NCI-H1105 (cell line): ENCODE measurements at regions not wholly inside any gene's neighbourhood (a gene's known extent, or its start where the extent isn't known, plus 50 kb on each side); places are given as distances from the start of the nearest gene placed in this dataset.
"Not testable (repeated sequence)": the region's sequence is repeated elsewhere in the genome, so short reads cannot be mapped to it uniquely, and the experiment has no call there.

Source experiments
- DNase-seq: peaks from one replicate; lab custom pipeline; 2025; lab: John Stamatoyannopoulos, UW

DNA sequence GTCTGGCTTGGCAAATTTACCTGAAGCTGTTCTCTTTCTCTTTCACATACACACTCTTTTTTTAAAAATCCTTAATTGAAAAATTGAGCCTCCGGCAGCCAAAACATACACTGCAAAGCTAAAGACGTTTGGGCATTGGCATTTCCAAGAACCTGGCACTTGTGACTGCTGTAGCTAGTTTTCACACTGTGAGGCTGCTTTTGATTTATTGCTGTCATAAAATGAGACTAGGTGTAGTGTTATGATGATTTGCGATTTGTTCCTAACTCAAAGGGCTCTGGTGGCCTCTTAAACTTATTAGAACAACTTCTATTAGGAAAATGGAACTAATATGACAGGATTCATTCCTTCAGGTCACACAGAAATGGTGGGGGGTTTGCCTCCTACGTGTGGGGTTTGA lies 377.1 kb upstream of the FAR2 start:
- DNase-seq = no peak

DNA sequence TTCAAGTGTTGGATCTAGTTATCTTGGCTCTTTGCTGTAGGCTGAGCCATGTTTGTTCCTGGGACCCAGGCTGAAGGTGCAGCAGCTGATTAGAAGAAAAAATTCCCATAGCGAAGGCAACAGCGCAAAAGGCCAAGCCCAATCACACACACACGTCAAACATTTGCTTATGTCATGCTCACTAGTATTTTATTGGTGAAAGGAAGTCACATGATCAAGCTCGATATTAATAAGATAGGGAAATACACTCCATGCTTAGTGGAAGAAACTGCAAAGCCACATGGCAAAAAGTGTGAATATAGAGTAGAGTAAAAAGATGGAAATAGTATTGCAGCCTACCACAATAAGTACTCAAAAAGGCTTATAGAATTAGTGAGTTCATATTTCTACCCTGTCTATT lies 373.5 kb upstream of the FAR2 start:
- no peak for DNase-seq

DNA sequence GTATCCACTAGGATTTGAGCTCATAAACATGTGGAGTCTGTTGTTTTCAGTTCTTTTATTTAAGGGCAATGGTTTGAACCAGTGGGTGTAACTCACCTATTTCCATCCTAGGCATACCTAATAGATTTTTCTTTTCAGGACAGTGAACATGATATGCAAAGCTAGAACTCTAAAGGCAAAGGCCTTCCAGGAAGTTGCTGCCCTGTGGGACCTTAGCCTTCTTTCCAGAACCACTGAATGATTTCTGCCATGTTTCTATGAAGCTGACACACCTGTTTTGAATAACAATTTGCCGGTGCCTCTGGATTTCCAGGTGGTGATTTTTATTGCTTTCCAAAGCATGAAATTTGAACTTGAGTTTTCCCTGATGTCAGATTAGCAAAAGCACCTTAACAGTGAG lies 372.9 kb upstream of the FAR2 start:
- DNase-seq = no peak

DNA sequence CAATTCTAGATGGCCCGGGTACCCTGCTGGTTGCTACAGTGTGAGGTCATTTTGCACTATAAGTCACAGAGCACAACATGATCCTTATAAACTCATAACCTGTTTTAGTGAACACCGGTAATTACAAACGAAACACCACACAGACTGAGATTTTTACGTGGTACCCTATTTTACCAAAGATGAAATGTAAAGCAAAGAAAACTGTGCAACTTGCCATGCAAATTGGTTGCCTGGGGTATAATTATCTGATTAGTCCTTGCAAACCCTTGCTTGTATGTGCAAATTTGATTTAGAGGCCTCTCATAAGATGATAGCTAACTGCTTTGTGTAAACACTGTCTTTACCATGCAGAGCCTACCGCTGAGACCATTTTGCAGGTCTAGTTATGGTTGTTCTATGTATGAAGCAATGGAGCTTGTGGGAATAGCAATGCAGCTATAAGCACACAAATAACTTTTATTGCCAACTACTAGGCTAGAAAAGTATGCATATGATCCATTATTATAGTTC lies 372.1 kb upstream of the FAR2 start:
- no peak for DNase-seq

DNA sequence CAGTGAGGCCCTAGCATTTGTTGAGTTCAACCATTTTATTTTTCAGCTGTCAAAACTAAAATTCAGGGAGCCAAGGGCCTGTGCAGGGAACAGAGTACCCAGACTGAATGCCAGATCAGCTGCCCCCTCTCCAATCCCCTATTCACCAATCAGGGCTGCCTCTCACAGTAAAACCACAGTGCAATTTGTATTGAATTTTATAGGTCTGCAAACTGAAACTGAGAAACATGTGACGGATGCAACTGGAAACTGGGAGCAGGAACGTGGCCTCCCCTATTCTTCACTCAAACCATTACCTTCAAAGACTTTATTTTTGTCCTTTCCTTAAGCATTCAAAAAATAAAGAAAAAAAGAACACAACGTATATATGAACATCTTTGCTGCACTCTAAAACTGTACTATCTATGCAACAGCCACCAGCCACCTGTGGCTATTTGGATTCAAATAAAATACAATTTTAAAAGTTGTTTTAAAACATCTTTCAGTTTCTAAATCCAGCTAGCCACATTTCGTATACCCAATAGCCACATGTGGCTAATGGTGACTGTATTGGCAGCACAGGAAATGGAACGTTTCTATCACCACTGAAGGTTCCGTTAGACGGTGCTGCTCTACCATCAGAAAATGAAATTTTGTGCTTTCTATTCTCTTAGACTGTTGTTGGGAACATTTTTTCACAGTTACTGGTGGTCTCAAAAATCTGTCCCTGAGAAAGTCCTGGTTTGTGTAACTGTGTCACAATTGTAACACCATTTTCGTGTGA lies 371.3 kb upstream of the FAR2 start:
- no peak for DNase-seq

DNA sequence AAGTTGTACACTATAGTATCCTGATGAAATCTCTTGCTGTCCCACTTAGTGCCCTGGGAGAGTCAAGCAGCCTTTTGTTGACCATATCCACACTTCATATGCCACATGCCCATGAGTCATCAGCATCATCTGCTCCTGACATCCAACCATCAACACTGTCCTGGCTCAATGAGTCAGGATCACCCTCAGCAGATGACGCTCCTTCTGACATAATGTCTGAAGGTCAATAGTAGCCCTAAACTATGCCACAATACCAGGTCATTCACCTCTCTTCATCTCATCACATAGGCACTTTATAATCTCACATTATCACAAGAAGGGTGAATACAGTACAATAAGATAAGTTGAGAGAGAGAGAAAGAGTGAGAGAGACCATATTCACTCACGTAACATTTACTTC lies 369.0 kb upstream of the FAR2 start:
- DNase-seq = no peak

DNA sequence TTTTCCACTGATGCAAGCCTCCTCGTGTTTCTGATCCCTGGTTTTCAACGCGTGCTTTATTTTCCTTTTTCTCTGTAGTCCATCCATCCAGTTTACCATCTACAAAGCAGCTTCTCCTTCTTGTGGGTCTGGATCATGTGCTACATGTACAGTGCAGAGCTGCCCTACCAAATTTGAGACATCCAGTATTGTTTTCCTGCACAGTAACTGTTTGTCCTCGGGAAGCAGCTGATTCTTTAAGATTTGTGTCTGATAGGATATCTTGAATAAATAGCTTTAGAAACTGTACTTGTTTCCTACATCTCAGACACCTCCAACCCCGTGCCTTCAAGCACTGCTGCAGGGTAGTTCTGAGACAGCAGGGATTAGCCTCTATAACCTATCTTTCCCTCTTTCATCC lies 368.1 kb upstream of the FAR2 start:
- no peak for DNase-seq

DNA sequence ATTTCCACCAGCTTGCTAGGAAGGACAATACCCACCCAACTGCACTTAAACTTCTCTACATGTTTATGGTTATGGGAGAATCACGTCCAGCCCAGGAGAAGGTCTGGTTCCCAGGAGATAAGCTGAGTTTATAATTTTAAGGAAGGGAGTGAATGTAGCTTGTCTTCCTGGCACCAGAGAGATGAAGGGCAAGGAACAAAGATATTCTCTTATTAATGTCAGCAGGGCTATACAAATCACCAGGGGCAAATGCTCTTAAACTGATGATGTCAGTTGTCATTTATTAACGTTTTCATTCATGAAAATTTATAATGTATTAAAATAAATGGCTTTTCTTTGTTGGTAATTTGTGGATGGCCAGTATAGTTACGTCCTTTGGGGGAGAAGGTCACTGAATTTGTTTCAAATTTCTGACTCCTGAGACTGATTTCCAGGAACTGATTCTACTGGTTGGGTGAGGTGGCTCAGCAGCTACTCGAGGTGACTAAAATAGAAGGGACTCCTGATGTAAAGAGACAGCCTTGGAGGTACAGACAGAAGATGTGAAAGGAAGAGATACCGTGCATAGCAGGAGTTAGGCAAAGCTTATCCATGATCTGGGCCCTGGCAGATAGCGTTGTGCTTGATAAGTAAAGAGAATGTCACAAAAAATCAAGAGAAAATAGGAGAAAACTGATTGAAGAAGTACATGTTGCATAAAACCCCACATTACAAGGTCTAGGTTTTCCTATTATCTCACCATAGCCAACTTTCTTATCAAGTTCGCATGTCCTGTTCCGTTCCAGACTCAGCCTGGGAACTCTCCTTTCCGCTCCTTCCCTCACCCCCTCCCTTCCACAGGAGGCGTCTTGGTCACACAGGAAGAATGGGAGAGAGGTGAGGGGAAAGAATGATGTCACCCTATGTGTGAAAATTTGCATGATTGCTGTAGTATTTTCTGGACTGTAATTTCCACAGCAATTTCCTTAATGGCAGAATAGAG lies 367.1 kb upstream of the FAR2 start:
- DNase-seq = no peak

DNA sequence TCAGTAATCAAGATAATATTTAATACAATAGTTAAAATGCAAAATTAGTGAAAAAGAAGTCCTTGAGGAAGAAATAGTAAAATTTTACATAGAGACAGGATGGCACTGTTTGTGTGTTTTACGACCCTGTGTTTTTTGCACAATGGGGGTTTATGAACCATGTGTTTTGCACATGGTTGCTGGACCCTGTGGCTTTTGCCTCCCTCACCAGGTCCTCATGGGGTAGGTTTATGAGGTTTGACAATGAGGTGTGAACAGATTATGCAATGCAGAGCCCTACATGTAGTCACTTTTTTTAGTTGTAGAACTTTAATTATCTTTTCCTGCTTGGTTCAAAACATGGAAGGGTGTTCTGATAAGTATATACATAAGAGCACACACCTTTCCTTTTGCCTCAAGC lies 366.3 kb upstream of the FAR2 start:
- no peak for DNase-seq

DNA sequence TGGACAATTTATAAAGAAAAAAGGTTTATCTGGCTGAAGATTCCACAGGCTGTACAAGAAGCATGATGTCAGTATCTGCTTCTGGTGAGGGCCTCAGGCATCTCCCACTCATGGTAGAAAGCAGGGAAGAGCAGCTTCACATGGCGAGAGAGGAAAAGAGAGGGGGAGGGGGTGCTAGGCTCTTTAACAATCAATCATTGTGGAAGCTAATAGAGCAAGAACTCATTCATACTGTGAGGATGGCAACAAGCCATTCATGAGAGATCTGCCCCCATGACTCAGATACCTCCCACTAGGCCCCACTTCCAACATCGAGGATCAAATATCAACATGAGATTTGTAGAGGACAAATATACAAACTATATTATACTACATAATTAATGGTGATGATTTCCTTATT lies 361.9 kb upstream of the FAR2 start:
- DNase-seq = no peak

DNA sequence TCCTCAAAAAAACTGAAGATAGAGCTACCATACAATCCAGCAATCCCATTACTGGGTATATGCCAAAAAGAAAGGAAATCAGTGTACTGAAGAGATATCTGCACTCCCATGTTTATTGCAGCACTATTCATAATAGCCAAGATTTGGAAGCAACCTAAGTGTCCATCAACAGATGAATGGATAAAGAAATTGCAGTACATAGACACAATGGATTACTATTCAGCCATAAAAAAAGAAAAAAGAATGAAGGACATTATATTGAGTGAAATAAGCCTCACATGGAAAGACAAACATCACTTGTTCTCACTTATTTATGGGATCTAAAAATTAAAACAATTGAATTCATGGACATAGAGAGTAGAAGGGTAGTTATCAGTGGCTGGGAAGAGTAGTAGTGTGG lies 360.8 kb upstream of the FAR2 start:
- not testable (repeated sequence) for DNase-seq

DNA sequence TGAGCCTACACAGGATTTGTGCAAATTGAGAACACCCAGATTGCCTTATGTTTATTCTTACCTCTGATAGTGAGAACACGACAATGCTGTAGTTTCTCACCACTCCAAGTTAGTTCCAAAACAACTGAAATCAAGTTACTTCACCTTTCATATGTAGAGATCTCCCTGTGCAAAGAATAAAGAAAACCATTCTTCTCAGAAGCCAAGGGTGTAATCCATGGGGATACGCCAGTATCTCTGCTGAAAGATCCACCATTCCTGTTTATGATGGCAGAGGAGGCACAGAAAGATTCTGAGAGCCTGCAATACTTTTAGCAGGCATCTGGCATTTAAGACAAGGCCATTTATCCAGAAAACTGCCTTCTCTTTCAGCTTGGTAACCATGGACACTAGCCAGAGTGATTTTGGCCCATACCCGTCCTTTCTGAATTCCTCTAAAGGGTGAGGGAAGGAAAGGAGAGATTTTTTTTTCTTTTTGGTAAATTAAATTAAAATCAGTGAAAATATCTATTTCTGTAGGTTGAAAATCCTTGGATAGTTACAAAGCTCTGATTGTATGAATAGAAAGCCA lies 355.4 kb upstream of the FAR2 start:
- DNase-seq = no peak

DNA sequence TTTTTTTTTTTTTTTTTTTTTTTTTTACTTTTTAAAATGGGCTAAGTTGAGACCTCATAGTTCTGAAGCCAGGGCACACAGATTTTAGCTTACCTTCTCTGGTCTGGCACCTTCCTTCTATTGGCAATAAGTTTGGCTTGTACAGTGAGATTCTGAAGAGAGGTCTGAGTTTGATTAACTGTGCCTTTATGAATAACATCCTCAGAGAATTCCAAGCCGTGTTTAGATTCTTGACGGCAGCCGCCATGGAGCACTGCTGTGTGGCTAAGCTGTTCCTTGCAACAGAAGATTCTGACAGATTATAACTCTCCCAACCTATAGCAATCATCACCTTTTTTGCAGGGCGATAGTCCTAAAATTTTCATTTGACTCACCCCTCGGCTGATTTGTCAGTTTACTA lies 354.9 kb upstream of the FAR2 start:
- no peak for DNase-seq

DNA sequence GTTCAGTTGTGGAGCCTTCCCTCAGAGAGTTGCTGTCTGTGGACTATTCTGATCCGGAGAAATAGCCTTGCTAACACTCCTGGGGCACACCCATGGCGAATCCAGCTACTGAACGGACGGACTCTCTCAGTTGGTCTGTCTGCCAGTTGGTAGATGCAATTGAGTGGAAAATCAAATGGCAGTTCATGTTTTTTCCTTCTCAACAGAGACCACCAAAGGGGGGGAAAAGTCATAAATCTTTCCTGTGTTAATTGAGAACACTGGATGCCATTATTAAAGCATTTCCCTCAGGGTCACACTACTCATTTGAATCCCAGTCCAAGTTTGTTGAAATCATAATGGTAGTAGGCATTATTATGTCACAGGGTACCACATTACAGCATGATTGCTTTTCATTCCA lies 354.3 kb upstream of the FAR2 start:
- DNase-seq = no peak

DNA sequence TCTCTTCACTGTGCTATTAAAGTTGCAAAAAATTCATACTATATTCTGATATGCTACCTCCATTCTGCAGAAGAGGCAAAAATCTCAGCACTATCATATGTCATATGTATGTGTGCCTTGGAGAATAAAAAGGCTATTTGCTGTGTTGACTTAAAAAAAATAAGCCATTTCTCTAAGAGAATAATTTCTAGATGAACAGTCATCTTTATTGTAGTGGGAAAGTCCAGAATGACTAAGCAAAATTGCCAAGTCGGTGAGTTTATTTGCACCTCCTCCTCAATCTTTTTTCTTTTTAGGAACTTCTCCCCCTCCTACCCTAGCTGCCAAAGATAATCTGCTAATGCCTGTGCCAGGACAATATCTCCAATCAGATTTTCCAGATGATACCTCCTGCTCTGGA lies 353.8 kb upstream of the FAR2 start:
- no peak for DNase-seq

DNA sequence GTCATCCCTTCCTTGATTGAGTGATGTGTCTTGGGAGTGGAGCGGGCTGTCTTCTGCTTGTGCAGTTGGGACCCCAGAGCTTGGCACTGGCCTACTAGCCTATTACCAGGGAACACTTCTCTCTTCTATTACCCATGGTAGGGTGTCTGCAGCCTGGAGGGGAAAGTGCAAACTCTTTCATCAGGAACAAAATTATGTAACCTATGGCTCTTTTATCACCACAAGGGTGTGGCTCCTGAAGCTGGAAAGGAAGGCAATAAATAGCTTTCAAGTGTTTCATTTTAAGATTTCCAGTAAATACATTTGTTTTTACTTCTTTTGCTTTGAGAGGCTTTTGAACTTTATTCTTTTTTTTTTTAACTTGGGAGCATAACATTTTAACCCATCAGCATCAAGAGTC lies 349.7 kb upstream of the FAR2 start:
- no peak for DNase-seq

DNA sequence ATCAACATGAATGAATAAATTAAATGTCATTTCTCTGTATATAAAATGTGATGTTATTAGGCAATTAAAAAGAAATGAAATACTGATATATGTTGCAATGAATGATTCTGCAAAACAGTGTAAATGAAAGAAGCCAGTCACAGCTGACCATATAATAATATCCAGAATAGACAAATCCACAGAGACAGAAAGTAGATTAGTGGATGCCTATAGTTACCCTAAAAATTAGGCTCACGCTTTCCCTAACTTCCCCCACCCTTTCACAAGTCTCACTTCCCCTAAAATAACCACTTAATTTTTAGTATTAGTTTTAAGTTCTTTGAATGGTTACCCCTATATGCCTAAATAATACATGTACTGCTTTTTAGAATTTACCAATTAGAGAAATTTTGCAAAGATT lies 348.9 kb upstream of the FAR2 start:
- no peak for DNase-seq

DNA sequence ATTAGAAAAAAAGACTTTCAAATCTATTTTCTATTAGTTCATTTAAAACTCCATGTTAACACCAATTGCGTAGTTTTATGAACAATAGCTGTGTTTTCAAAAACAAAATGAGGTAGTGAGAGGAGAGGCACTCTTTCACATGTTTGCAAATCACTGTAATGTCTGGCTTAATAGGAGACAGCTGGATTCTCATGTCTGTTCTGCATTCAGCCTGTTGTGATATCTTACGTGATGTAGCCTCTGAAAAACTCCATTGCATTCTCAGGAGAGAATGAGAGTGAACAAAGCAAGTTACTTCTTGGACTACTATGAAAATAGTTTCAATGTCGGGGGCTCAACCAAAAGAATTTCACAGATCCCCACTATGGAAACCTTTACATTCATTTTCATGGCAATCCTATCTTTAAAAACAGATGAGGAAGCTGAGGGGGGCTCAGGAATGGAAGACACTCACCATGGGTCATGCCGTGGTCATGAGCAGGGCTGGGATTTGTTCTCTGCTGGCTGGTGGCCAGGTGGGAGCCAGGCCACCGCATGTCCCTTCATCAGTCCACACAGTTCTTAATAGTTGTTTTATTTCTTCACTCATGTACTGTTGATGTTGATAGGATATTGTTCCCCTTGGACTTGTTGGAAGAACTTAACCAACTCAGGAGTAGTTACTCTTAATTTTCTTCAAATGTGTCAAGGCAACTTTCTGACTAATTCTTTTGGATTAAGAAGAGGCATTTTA lies 346.2 kb upstream of the FAR2 start:
- DNase-seq = no peak

DNA sequence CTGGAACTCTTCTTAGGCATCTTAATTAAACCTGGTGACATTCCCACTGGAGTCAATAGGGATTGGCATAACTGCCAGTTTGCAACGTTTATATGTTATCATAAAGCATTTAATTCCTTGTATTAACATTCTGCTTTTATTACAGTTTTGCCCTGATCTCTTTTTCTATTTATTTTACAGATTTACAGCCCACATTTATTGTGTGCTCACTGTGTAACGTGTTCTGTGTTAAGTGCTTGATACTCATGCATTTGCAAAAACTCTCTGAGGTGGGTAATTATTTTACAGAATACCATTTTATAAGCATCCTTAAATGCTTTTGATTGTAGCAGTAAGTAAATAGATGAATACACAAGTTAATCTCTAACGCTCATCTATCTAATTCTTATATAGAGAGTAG lies 341.5 kb upstream of the FAR2 start:
- DNase-seq = no peak

DNA sequence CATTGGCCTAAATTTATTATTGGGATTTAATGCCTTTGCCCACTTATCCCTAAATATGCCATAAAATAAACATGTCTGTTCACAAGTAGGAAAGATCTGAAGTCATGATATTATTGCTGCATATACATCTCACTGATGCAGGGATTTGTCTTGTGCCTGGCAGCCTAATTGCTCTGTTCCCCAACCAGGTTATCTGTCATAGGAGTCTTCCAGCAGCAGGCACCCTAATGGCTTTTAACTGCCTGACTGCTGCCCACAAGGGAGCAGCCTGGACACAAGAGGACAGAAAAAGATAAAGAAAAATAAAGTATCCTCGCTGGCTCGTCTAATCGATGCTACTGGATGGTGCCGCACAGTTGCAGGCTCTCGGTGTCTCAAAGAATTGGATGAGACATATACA lies 337.6 kb upstream of the FAR2 start:
- DNase-seq = no peak

DNA sequence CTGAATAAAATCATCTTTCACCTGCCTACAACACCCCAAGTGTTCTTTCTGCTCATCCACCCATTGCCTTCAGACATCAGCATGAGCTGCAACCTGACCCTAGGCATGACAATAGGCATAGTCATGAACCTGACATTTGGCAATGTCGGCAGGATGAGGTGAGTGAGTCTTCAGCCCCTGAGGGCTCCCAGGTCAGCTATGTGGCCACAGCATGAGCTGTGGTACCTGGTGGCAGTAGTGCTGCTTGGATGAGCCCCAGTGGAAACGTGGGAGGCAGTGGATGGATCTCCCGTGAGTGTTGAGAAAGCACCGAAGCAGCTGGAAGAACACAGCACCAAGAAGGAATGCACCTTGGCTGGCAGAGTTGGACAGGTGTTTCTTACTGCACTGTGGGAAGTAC lies 334.8 kb upstream of the FAR2 start:
- DNase-seq = no peak

DNA sequence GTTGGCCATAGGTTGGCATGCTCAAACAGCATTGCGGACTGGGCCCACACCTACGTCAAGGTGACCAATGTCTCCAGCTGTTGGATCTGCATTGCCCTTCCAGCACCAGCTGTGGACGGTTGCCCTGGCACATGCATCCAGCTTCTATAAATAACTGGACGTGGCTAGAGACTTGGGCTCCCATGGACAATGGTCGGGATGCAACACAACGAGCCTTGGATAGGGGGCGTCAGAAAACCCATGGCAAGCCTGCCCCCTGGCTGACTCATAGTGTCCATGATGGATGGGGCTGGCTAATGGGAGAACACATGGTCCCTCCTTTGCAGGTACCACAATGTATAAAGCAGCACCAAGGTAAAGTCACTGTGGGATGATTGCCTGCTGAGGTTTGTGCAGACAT lies 331.6 kb upstream of the FAR2 start:
- DNase-seq = no peak
